H1 (cell line): ENCODE measurements at regions not wholly inside any gene's neighbourhood (a gene's known extent, or its start where the extent isn't known, plus 50 kb on each side); places are given as distances from the start of the nearest gene placed in this dataset.

Experiments
- CREB1 ChIP-seq: IDR thresholded peaks from 2 replicates; pipeline ENCODE4 v1.6.1; 2012; ENCODE audit warnings: inconsistent platforms
- CTCF ChIP-seq, 3 experiments: IDR thresholded peaks; 1 replicate in 2 of 3; 2 replicates in 1 of 3; pipeline versions ENCODE4 v1.5.1 to v1.6.1; 2011; ENCODE audit warnings: low read length in 3 of 3, mild to moderate bottlenecking in 3 of 3, inconsistent platforms in 2 of 3, low read depth in 1 of 3, moderate library complexity in 1 of 3; ENCODE audit not compliant: insufficient read depth in 1 of 3; ENCODE audit errors: control extremely low read depth in 1 of 3
- EP300 ChIP-seq, 2 experiments: IDR thresholded peaks; 1 replicate in 1 of 2; 2 replicates in 1 of 2; pipeline ENCODE4 v1.6.1; 2011 to 2012; ENCODE audit warnings: low read depth in 2 of 2, low read length in 2 of 2, mild to moderate bottlenecking in 2 of 2, borderline replicate concordance in 1 of 2, inconsistent platforms in 1 of 2, moderate library complexity in 1 of 2
- EZH2 ChIP-seq: fragments of 200-600 bp; sonication (generic); IDR thresholded peaks from 2 replicates; pipeline ENCODE4 v1.7.1; 2012; ENCODE audit warnings: low read depth, mild to moderate bottlenecking, moderate library complexity, low read length, inconsistent platforms; ENCODE audit not compliant: severe bottlenecking
- JUN ChIP-seq: IDR thresholded peaks from 2 replicates; pipeline ENCODE4 v1.6.1; 2011; ENCODE audit warnings: low read depth, mild to moderate bottlenecking, improper control_type of control experiment, low read length
- PHF8 ChIP-seq: fragments of 200-600 bp; sonication (generic); conservative IDR thresholded peaks from 2 replicates; pipeline ENCODE4 v1.7.1; 2012; ENCODE audit warnings: low read depth, mild to moderate bottlenecking, inconsistent platforms, low read length, moderate library complexity
- POLR2AphosphoS5 ChIP-seq: IDR thresholded peaks from 2 replicates; pipeline ENCODE4 v1.6.1; 2011; ENCODE audit warnings: low read depth, low read length
- RFX5 ChIP-seq: IDR thresholded peaks from 2 replicates; pipeline ENCODE4 v1.6.1; 2011; ENCODE audit warnings: low read depth, low read length, improper control_type of control experiment, borderline replicate concordance
- SP1 ChIP-seq: IDR thresholded peaks from 2 replicates; pipeline ENCODE4 v1.6.1; 2011; ENCODE audit warnings: low read depth, low read length

- TF ChIP-seq CTCF (IDR thresholded peaks at IDR 0.05; ENCODE audit: control extremely low read depth in 1 of 3, insufficient read depth in 1 of 3, low read depth in 1 of 3, low read length in 3 of 3) = no peak
- no peak for TF ChIP-seq JUN
- TF ChIP-seq EP300 (IDR thresholded peaks at IDR 0.05; ENCODE audit: borderline replicate concordance in 1 of 2, low read depth in 2 of 2, low read length in 2 of 2) = no peak
- no peak for TF ChIP-seq EZH2
- TF ChIP-seq SP1 = no peak
- TF ChIP-seq PHF8 = no peak
- TF ChIP-seq POLR2AphosphoS5 = no peak
- no peak for TF ChIP-seq RFX5
- no peak for TF ChIP-seq CREB1
Measured at GRCh38 chr19:29098091-29098490, 114.9 kb downstream of the UQCRFS1 start.
